ENCODE measurements at regions not wholly inside any gene's neighbourhood (a gene's known extent, or its start where the extent isn't known, plus 50 kb on each side); places are given as distances from the start of the nearest gene placed in this dataset.
"Not testable (repeated sequence)": the region's sequence is repeated elsewhere in the genome, so short reads cannot be mapped to it uniquely, and the experiment has no call there.

GRCh38 chr3:191131305-191131704 is 67.7 kb upstream of the OSTN start:
- TF ChIP-seq EZH2 (IDR thresholded peaks at IDR 0.05; ENCODE audit: borderline replicate concordance, insufficient read depth, low read length, poor library complexity, severe bottlenecking) (no peak), RAD21 (conservative IDR thresholded peaks at IDR 0.05) (no peak), MXI1 (conservative IDR thresholded peaks at IDR 0.05; ENCODE audit: poor library complexity, severe bottlenecking) (no peak), TAF1 (IDR thresholded peaks at IDR 0.05; ENCODE audit: low read depth) (no peak)
- TF ChIP-seq, protein P1, sequence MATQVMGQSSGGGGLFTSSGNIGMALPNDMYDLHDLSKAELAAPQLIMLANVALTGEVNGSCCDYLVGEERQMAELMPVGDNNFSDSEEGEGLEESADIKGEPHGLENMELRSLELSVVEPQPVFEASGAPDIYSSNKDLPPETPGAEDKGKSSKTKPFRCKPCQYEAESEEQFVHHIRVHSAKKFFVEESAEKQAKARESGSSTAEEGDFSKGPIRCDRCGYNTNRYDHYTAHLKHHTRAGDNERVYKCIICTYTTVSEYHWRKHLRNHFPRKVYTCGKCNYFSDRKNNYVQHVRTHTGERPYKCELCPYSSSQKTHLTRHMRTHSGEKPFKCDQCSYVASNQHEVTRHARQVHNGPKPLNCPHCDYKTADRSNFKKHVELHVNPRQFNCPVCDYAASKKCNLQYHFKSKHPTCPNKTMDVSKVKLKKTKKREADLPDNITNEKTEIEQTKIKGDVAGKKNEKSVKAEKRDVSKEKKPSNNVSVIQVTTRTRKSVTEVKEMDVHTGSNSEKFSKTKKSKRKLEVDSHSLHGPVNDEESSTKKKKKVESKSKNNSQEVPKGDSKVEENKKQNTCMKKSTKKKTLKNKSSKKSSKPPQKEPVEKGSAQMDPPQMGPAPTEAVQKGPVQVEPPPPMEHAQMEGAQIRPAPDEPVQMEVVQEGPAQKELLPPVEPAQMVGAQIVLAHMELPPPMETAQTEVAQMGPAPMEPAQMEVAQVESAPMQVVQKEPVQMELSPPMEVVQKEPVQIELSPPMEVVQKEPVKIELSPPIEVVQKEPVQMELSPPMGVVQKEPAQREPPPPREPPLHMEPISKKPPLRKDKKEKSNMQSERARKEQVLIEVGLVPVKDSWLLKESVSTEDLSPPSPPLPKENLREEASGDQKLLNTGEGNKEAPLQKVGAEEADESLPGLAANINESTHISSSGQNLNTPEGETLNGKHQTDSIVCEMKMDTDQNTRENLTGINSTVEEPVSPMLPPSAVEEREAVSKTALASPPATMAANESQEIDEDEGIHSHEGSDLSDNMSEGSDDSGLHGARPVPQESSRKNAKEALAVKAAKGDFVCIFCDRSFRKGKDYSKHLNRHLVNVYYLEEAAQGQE (IDR thresholded peaks at IDR 0.05; ENCODE audit: borderline replicate concordance) = no peak
- Histone ChIP-seq H3K4me2 (ENCODE audit: low read length) (no peak overlapping the region), H3K9ac (ENCODE audit: low read length) (no peak overlapping the region), H3K9me2 (ENCODE audit: insufficient read depth, low read length) (no peaks in the 10 kb centered on the region), H3F3A (ENCODE audit: insufficient read depth, low read length, poor library complexity, severe bottlenecking) (no peaks in the 10 kb centered on the region), H3K79me2 (replicated peaks; ENCODE audit: insufficient read depth, low read length) (no peaks in the 10 kb centered on the region), H3K27me3 (ENCODE audit: insufficient read depth, low read depth, low read length) (no peaks in the 10 kb centered on the region), H3K36me3 (ENCODE audit: insufficient read depth, low read length) (no peaks in the 10 kb centered on the region), H2AFZ (ENCODE audit: low read depth, low read length) (no peak overlapping the region), H3K4me3 (ENCODE audit: low read length) (no peak overlapping the region), H4K20me1 (ENCODE audit: insufficient read depth) (no peaks in the 10 kb centered on the region), H3K27ac (ENCODE audit: low read length) (no peak overlapping the region), H3K9me3 (ENCODE audit: low read length) (no peaks in the 10 kb centered on the region)

DNA sequence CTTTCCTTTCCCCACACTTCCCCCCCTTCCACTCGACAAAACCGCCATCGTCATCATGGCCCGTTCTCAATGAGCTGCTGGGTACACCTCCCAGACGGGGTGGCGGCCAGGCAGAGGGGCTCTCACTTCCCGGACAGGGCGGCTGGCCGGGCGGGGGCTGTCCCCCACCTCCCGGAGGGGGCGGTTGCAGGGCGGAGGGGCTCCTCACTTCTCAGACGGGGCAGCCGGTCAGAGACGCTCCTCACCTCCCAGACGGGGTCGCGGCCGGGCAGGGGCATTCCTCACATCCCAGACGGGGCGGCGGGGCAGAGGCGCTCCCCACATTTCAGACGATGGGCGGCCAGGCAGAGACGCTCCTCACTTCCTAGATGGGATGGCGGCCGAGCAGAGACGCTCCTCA is 74.2 kb upstream of the OSTN start:
- not testable (repeated sequence) for H3K27me3 ChIP-seq (ENCODE audit: insufficient read depth, low read depth, low read length)

GRCh38 chr3:191123946-191124345 is 75.1 kb upstream of the OSTN start:
- H3F3A ChIP-seq (ENCODE audit: insufficient read depth, low read length, poor library complexity, severe bottlenecking) = no peaks in the 10 kb centered on the region
- no peak overlapping the region for H3K4me3 ChIP-seq (ENCODE audit: low read length)
- H3K36me3 ChIP-seq (ENCODE audit: insufficient read depth, low read length) = no peaks in the 10 kb centered on the region
- no peak overlapping the region for H3K9ac ChIP-seq (ENCODE audit: low read length)
- H2AFZ ChIP-seq (ENCODE audit: low read depth, low read length) = no peak overlapping the region
- H3K27ac ChIP-seq (ENCODE audit: low read length) = no peak overlapping the region
- no peaks in the 10 kb centered on the region for H3K27me3 ChIP-seq (ENCODE audit: insufficient read depth, low read depth, low read length)
- TF ChIP-seq EZH2 (IDR thresholded peaks at IDR 0.05; ENCODE audit: borderline replicate concordance, insufficient read depth, low read length, poor library complexity, severe bottlenecking) = no peak
- TF ChIP-seq TAF1 (IDR thresholded peaks at IDR 0.05; ENCODE audit: low read depth) = no peak
- no peak for TF ChIP-seq RAD21 (conservative IDR thresholded peaks at IDR 0.05)
- TF ChIP-seq EP300 (conservative IDR thresholded peaks at IDR 0.05; ENCODE audit: poor library complexity, severe bottlenecking) = no peak
- TF ChIP-seq POLR2AphosphoS5 (IDR thresholded peaks at IDR 0.05) = no peak
- TF ChIP-seq, protein P2, sequence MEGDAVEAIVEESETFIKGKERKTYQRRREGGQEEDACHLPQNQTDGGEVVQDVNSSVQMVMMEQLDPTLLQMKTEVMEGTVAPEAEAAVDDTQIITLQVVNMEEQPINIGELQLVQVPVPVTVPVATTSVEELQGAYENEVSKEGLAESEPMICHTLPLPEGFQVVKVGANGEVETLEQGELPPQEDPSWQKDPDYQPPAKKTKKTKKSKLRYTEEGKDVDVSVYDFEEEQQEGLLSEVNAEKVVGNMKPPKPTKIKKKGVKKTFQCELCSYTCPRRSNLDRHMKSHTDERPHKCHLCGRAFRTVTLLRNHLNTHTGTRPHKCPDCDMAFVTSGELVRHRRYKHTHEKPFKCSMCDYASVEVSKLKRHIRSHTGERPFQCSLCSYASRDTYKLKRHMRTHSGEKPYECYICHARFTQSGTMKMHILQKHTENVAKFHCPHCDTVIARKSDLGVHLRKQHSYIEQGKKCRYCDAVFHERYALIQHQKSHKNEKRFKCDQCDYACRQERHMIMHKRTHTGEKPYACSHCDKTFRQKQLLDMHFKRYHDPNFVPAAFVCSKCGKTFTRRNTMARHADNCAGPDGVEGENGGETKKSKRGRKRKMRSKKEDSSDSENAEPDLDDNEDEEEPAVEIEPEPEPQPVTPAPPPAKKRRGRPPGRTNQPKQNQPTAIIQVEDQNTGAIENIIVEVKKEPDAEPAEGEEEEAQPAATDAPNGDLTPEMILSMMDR (IDR thresholded peaks at IDR 0.05; ENCODE audit: poor library complexity, severe bottlenecking) = no peak
- no peak for TF ChIP-seq SMC3 (conservative IDR thresholded peaks at IDR 0.05; ENCODE audit: poor library complexity)
- no peak for TF ChIP-seq MXI1 (conservative IDR thresholded peaks at IDR 0.05; ENCODE audit: poor library complexity, severe bottlenecking)
- TF ChIP-seq, protein P1 (IDR thresholded peaks at IDR 0.05; ENCODE audit: borderline replicate concordance) = no peak
- H3K9me2 ChIP-seq (ENCODE audit: insufficient read depth, low read length) = no peaks in the 10 kb centered on the region
- H3K4me2 ChIP-seq (ENCODE audit: low read length) = no peak overlapping the region
- H3K9me3 ChIP-seq (ENCODE audit: low read length) = no peaks in the 10 kb centered on the region
- no peaks in the 10 kb centered on the region for H4K20me1 ChIP-seq (ENCODE audit: insufficient read depth)
- no peaks in the 10 kb centered on the region for H3K79me2 ChIP-seq (replicated peaks; ENCODE audit: insufficient read depth, low read length)

More for the DNA sequence above, 74.2 kb upstream of the OSTN start:
- H3K9ac ChIP-seq (ENCODE audit: low read length); H2AFZ ChIP-seq (ENCODE audit: low read depth, low read length); H3K79me2 ChIP-seq (replicated peaks; ENCODE audit: insufficient read depth, low read length); H3K27ac ChIP-seq (ENCODE audit: low read length); H4K20me1 ChIP-seq (ENCODE audit: insufficient read depth); H3K4me3 ChIP-seq (ENCODE audit: low read length); H3F3A ChIP-seq (ENCODE audit: insufficient read depth, low read length, poor library complexity, severe bottlenecking); H3K36me3 ChIP-seq (ENCODE audit: insufficient read depth, low read length); H3K9me2 ChIP-seq (ENCODE audit: insufficient read depth, low read length); H3K4me2 ChIP-seq (ENCODE audit: low read length); H3K9me3 ChIP-seq (ENCODE audit: low read length): not testable (repeated sequence)

Data from neural cell (in vitro differentiated cells).